Anterior cingulate cortex (tissue), 58 donors: ENCODE measurements at regions not wholly inside any gene's neighbourhood (a gene's known extent, or its start where the extent isn't known, plus 50 kb on each side); places are given as distances from the start of the nearest gene placed in this dataset.
"Not testable (repeated sequence)": the region's sequence is repeated elsewhere in the genome, so short reads cannot be mapped to it uniquely, and the experiment has no call there.

Experiments used
- DNase-seq, 58 donors: peaks; one replicate each; lab custom pipeline; 2025; lab: John Stamatoyannopoulos, UW

GRCh38 chr2:176978921-176979320 lies 233.7 kb upstream of the HNRNPA3 start:
- DNase-seq, result no peak

- DNase-seq, result no peak
Measured at GRCh38 chr2:176979981-176980710, 232.4 kb upstream of the HNRNPA3 start.

GRCh38 chr2:176984987-176985386 lies 227.6 kb upstream of the HNRNPA3 start:
- DNase-seq, result no peak

GRCh38 chr2:176985871-176986270 lies 226.7 kb upstream of the HNRNPA3 start:
- DNase-seq, result no peak

GRCh38 chr2:176986487-176986886 lies 226.1 kb upstream of the HNRNPA3 start:
- no peak for DNase-seq

- DNase-seq, result no peak
Measured at GRCh38 chr2:176991411-176991810, 221.2 kb upstream of the HNRNPA3 start.

- no peak for DNase-seq
Measured at GRCh38 chr2:176997074-176997791, 215.4 kb upstream of the HNRNPA3 start.

GRCh38 chr2:176997792-176998169 lies 214.8 kb upstream of the HNRNPA3 start:
- no peak for DNase-seq

- no peak for DNase-seq
Measured at GRCh38 chr2:176999301-176999700, 213.3 kb upstream of the HNRNPA3 start.

- no peak for DNase-seq
Measured at GRCh38 chr2:177000061-177000714, 212.4 kb upstream of the HNRNPA3 start.

- DNase-seq, result no peak
Measured at GRCh38 chr2:177000715-177001072, 211.9 kb upstream of the HNRNPA3 start.

- DNase-seq, result no peak
Measured at GRCh38 chr2:177001334-177001733, 211.3 kb upstream of the HNRNPA3 start.

GRCh38 chr2:177002983-177003382 lies 209.6 kb upstream of the HNRNPA3 start:
- DNase-seq, result no peak

GRCh38 chr2:177007726-177008125 lies 204.9 kb upstream of the HNRNPA3 start:
- DNase-seq, result not testable (repeated sequence)

- DNase-seq, result not testable (repeated sequence)
Measured at GRCh38 chr2:177008662-177009061, 203.9 kb upstream of the HNRNPA3 start.

GRCh38 chr2:177010146-177010545 lies 202.4 kb upstream of the HNRNPA3 start:
- no peak for DNase-seq

- no peak for DNase-seq
Measured at GRCh38 chr2:177010861-177011260, 201.7 kb upstream of the HNRNPA3 start.

- no peak for DNase-seq
Measured at GRCh38 chr2:177014946-177015345, 197.6 kb upstream of the HNRNPA3 start.

- no peak for DNase-seq
Measured at GRCh38 chr2:177015356-177015923, 197.2 kb upstream of the HNRNPA3 start.

- no peak for DNase-seq
Measured at GRCh38 chr2:177020524-177021119, 192.0 kb upstream of the HNRNPA3 start.
